A549 (cell line): ENCODE measurements at regions not wholly inside any gene's neighbourhood (a gene's known extent, or its start where the extent isn't known, plus 50 kb on each side); places are given as distances from the start of the nearest gene placed in this dataset.

Experiments used
- CEBPB ChIP-seq, 2 experiments: fragments of >200 bp in 1 of 2; sonication (Bioruptor Twin) in 1 of 2; formaldehyde crosslinking in 1 of 2; IDR thresholded peaks; 2 replicates each; pipeline ENCODE4 v1.6.1; 2012 to 2016
- CHD2 ChIP-seq: fragments of 150-350 bp; IDR thresholded peaks from 2 replicates; pipeline ENCODE4 v1.6.1; 2014; ENCODE audit warnings: low read length; ENCODE audit not compliant: partially characterized antibody
- JUNB ChIP-seq: fragments of >200 bp; sonication (Bioruptor Twin); formaldehyde crosslinking; IDR thresholded peaks from 2 replicates; pipeline ENCODE4 v1.6.1; 2016
- MAFK ChIP-seq: fragments of 450-650 bp; IDR thresholded peaks from 2 replicates; pipeline ENCODE4 v1.6.1; 2014; ENCODE audit not compliant: partially characterized antibody
- POLR2A ChIP-seq: IDR thresholded peaks from 2 replicates; pipeline ENCODE4 v1.6.1; 2012; ENCODE audit warnings: mild to moderate bottlenecking, low read length
- RAD21 ChIP-seq, 2 experiments: fragments of >200 bp in 1 of 2; sonication (Bioruptor Twin) in 1 of 2; formaldehyde crosslinking in 1 of 2; IDR thresholded peaks in 1 of 2; conservative IDR thresholded peaks in 1 of 2; 2 replicates in 1 of 2; 3 replicates in 1 of 2; pipeline ENCODE4 v1.6.1; 2012 to 2018; ENCODE audit warnings: inconsistent platforms in 1 of 2
- TP53 ChIP-seq: fragments of 250-450 bp; sonication (Bioruptor Pico); IDR thresholded peaks from 2 replicates; pipeline ENCODE4 v1.5.0; 2021; ENCODE audit warnings: mild to moderate bottlenecking, moderate library complexity
- ZSCAN20 ChIP-seq: fragments of 250-450 bp; sonication (Bioruptor Pico); IDR thresholded peaks from 2 replicates; pipeline ENCODE4 v1.8.0; 2022; ENCODE audit warnings: mild to moderate bottlenecking, moderate library complexity
- TF ChIP-seq, protein P1 (sequence below): fragments of >200 bp; sonication (Bioruptor Twin); formaldehyde crosslinking; IDR thresholded peaks from 3 replicates; pipeline ENCODE4 v1.5.1; 2016
- TF ChIP-seq, protein P2 (sequence below): fragments of 200-600 bp; sonication (generic); IDR thresholded peaks from 2 replicates; pipeline ENCODE4 v1.6.1; 2016; ENCODE audit warnings: antibody characterized with exemption, mild to moderate bottlenecking, moderate library complexity
- TF ChIP-seq, protein P3 (sequence below): fragments of >200 bp; sonication (Bioruptor Twin); formaldehyde crosslinking; IDR thresholded peaks from 3 replicates; pipeline ENCODE4 v1.6.1; 2016

DNA sequence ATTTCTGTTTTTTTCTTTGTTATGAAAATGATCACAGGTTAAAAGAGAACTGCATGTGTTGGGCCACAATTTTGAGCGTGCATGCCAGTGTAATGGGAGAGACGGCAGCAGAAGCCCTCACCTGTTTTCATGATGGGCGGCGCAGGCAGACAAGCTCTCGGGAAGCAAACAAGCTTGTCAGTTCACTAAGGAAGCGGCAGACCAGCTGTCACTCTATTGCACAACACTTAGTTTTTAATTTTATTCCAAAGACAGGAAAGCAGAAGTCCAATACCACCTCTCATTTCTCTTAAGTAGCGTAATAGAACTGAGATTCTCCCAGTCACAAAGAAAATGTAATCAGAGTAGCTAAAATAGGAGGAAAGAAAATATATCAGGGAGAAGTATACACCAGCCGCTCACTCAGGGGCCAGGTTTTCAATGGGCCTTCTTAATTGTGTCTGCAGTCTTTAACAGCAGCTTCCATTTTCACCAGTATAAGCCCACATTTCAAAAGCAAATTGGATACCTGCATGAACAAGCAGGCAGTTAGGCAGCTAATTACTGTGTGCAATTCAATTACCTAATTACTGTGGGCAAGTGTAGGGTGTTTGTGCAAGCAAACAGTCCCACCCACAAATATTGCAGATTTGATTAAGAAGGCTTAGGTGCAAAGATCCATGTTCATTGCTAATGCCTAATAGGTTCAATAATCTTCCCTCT lies 711.4 kb downstream of the DIAPH3 start:
- TF ChIP-seq, protein P1, sequence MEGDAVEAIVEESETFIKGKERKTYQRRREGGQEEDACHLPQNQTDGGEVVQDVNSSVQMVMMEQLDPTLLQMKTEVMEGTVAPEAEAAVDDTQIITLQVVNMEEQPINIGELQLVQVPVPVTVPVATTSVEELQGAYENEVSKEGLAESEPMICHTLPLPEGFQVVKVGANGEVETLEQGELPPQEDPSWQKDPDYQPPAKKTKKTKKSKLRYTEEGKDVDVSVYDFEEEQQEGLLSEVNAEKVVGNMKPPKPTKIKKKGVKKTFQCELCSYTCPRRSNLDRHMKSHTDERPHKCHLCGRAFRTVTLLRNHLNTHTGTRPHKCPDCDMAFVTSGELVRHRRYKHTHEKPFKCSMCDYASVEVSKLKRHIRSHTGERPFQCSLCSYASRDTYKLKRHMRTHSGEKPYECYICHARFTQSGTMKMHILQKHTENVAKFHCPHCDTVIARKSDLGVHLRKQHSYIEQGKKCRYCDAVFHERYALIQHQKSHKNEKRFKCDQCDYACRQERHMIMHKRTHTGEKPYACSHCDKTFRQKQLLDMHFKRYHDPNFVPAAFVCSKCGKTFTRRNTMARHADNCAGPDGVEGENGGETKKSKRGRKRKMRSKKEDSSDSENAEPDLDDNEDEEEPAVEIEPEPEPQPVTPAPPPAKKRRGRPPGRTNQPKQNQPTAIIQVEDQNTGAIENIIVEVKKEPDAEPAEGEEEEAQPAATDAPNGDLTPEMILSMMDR: no peak
- TF ChIP-seq CHD2: no peak
- no peak for TF ChIP-seq MAFK
- no peak for TF ChIP-seq POLR2A
- no peak for TF ChIP-seq JUNB
- TF ChIP-seq, protein P2, sequence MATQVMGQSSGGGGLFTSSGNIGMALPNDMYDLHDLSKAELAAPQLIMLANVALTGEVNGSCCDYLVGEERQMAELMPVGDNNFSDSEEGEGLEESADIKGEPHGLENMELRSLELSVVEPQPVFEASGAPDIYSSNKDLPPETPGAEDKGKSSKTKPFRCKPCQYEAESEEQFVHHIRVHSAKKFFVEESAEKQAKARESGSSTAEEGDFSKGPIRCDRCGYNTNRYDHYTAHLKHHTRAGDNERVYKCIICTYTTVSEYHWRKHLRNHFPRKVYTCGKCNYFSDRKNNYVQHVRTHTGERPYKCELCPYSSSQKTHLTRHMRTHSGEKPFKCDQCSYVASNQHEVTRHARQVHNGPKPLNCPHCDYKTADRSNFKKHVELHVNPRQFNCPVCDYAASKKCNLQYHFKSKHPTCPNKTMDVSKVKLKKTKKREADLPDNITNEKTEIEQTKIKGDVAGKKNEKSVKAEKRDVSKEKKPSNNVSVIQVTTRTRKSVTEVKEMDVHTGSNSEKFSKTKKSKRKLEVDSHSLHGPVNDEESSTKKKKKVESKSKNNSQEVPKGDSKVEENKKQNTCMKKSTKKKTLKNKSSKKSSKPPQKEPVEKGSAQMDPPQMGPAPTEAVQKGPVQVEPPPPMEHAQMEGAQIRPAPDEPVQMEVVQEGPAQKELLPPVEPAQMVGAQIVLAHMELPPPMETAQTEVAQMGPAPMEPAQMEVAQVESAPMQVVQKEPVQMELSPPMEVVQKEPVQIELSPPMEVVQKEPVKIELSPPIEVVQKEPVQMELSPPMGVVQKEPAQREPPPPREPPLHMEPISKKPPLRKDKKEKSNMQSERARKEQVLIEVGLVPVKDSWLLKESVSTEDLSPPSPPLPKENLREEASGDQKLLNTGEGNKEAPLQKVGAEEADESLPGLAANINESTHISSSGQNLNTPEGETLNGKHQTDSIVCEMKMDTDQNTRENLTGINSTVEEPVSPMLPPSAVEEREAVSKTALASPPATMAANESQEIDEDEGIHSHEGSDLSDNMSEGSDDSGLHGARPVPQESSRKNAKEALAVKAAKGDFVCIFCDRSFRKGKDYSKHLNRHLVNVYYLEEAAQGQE: no peak
- no peak for TF ChIP-seq RAD21 (conservative IDR thresholded peaks at IDR 0.05 in 1 of 2, IDR thresholded peaks at IDR 0.05 in 1 of 2)
- TF ChIP-seq ZSCAN20: no peak
- TF ChIP-seq, protein P3, sequence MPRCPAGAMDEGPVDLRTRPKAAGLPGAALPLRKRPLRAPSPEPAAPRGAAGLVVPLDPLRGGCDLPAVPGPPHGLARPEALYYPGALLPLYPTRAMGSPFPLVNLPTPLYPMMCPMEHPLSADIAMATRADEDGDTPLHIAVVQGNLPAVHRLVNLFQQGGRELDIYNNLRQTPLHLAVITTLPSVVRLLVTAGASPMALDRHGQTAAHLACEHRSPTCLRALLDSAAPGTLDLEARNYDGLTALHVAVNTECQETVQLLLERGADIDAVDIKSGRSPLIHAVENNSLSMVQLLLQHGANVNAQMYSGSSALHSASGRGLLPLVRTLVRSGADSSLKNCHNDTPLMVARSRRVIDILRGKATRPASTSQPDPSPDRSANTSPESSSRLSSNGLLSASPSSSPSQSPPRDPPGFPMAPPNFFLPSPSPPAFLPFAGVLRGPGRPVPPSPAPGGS: no peak
- no peak for TF ChIP-seq CEBPB (IDR thresholded peaks at IDR 0.05)
- TF ChIP-seq TP53 (CRISPR knock-in tag): no peak
